ENCODE measurements at regions not wholly inside any gene's neighbourhood (a gene's known extent, or its start where the extent isn't known, plus 50 kb on each side); places are given as distances from the start of the nearest gene placed in this dataset.

DNA sequence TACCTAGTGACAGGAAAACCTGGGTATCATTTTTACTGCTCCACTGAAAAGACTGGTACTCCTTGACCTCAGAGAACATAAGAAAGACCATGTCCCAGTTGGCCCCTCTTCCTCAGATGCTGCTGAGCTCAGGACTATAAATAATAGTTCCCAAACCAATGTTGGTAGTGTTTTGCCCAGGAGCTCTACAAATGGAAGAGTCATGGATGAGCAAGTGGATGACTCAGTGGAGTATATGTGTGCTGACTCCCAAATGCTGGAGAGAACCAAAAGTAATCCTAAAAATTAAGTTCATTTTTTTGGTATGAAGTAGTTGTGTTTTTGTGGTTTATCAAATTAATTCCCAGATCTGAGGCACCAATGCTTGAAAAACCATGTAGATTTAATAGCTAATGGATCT, 482.0 kb downstream of the KCNA4 start:
- Histone ChIP-seq H3K4me1 (ENCODE audit: control insufficient read depth in 1 of 2, insufficient read depth in 2 of 2, low read depth in 1 of 2, low read length in 1 of 2) (no peaks in the 10 kb centered on the region), H3K4me3 (ENCODE audit: low read depth in 2 of 2, low read length in 1 of 2) (no peak overlapping the region), H3K9me2 (no peaks in the 10 kb centered on the region), H3F3A (replicated peaks; ENCODE audit: insufficient read depth) (no peaks in the 10 kb centered on the region), H3K27me3 (ENCODE audit: insufficient read depth) (no peaks in the 10 kb centered on the region), H2AFZ (ENCODE audit: low read depth) (no peak overlapping the region), H3K79me2 (ENCODE audit: insufficient read depth) (no peaks in the 10 kb centered on the region), H3K4me2 (no peak overlapping the region), H3K36me3 (replicated peaks in 1 of 2; ENCODE audit: control insufficient read depth in 1 of 2, insufficient read depth in 2 of 2, low read length in 1 of 2) (no peaks in the 10 kb centered on the region), H3K9me3 (no peaks in the 10 kb centered on the region), H4K20me1 (ENCODE audit: insufficient read depth) (no peaks in the 10 kb centered on the region), H3K9ac (no peak overlapping the region), H3K27ac (ENCODE audit: low read depth in 2 of 2, low read length in 1 of 2) (no peak overlapping the region)
- ChIA-PET POLR2A (no interaction called here), CTCF (no interaction called here)
- TF ChIP-seq REST (IDR thresholded peaks at IDR 0.05; ENCODE audit: low read depth, low read length), result no peak
- no peak for TF ChIP-seq RFX5 (IDR thresholded peaks at IDR 0.05; ENCODE audit: low read length)
- TF ChIP-seq, protein P1, sequence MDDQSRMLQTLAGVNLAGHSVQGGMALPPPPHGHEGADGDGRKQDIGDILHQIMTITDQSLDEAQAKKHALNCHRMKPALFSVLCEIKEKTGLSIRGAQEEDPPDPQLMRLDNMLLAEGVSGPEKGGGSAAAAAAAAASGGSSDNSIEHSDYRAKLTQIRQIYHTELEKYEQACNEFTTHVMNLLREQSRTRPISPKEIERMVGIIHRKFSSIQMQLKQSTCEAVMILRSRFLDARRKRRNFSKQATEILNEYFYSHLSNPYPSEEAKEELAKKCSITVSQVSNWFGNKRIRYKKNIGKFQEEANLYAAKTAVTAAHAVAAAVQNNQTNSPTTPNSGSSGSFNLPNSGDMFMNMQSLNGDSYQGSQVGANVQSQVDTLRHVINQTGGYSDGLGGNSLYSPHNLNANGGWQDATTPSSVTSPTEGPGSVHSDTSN (IDR thresholded peaks at IDR 0.05), result no peak
- no peak for DNase-seq

DNA sequence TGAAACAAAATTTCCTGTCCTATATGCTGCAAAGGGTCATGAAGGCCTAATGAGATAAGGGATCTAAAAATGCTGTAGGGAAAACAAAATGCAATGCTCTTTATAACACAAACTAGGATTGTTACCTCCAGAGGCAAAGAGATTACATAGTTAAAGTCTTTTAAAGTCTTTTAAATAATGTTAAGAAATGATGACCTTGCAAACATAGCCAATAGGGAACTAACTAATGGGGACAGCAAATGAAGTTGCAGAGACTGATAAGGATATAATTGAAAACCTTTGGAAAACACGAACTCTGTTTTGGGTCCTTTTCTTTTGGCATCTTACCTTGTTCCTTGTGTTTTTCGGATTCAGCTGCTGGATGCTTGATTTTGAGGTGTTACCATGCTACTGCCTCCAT, 485.9 kb downstream of the KCNA4 start:
- Histone ChIP-seq H3K27me3 (ENCODE audit: insufficient read depth) (no peaks in the 10 kb centered on the region), H3K4me3 (ENCODE audit: low read depth in 2 of 2, low read length in 1 of 2) (no peak overlapping the region), H3K9me2 (no peaks in the 10 kb centered on the region), H4K20me1 (ENCODE audit: insufficient read depth) (no peaks in the 10 kb centered on the region), H3F3A (replicated peaks; ENCODE audit: insufficient read depth) (no peaks in the 10 kb centered on the region), H3K4me2 (no peak overlapping the region), H3K4me1 (ENCODE audit: control insufficient read depth in 1 of 2, insufficient read depth in 2 of 2, low read depth in 1 of 2, low read length in 1 of 2) (no peaks in the 10 kb centered on the region), H2AFZ (ENCODE audit: low read depth) (no peak overlapping the region), H3K36me3 (replicated peaks in 1 of 2; ENCODE audit: control insufficient read depth in 1 of 2, insufficient read depth in 2 of 2, low read length in 1 of 2) (no peaks in the 10 kb centered on the region), H3K27ac (ENCODE audit: low read depth in 2 of 2, low read length in 1 of 2) (no peak overlapping the region), H3K9me3 (no peaks in the 10 kb centered on the region), H3K79me2 (ENCODE audit: insufficient read depth) (no peaks in the 10 kb centered on the region), H3K9ac (no peak overlapping the region)
- no peak for DNase-seq
- 0% methylated on average over 2 of the region's 2 CpGs for WGBS (ENCODE audit: low lambda C conversion rate)
- ChIA-PET CTCF (no interaction called here), POLR2A (no interaction called here)
- no peak for TF ChIP-seq YY1 (IDR thresholded peaks at IDR 0.05; ENCODE audit: low read depth)
- TF ChIP-seq EP300 (IDR thresholded peaks at IDR 0.05; ENCODE audit: borderline replicate concordance in 1 of 2, low read depth in 1 of 2, low read length in 1 of 2), result no peak
- TF ChIP-seq RXRA (IDR thresholded peaks at IDR 0.05; ENCODE audit: borderline replicate concordance, low read depth), result no peak
- no peak for TF ChIP-seq MXI1 (IDR thresholded peaks at IDR 0.05; ENCODE audit: low read depth, low read length)
